ENCODE measurements at regions not wholly inside any gene's neighbourhood (a gene's known extent, or its start where the extent isn't known, plus 50 kb on each side); places are given as distances from the start of the nearest gene placed in this dataset.

GRCh38 chr16:55078153-55078552 is 147.5 kb downstream of the IRX5 start:
- TF ChIP-seq, protein P1, sequence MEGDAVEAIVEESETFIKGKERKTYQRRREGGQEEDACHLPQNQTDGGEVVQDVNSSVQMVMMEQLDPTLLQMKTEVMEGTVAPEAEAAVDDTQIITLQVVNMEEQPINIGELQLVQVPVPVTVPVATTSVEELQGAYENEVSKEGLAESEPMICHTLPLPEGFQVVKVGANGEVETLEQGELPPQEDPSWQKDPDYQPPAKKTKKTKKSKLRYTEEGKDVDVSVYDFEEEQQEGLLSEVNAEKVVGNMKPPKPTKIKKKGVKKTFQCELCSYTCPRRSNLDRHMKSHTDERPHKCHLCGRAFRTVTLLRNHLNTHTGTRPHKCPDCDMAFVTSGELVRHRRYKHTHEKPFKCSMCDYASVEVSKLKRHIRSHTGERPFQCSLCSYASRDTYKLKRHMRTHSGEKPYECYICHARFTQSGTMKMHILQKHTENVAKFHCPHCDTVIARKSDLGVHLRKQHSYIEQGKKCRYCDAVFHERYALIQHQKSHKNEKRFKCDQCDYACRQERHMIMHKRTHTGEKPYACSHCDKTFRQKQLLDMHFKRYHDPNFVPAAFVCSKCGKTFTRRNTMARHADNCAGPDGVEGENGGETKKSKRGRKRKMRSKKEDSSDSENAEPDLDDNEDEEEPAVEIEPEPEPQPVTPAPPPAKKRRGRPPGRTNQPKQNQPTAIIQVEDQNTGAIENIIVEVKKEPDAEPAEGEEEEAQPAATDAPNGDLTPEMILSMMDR (IDR thresholded peaks at IDR 0.05; ENCODE audit: low read depth, low read length), result no peak
- TF ChIP-seq POLR2A (IDR thresholded peaks at IDR 0.05; ENCODE audit: extremely low read depth, insufficient read length) (no peak), MAX (IDR thresholded peaks at IDR 0.05; ENCODE audit: low read depth, low read length) (no peak), MYC (IDR thresholded peaks at IDR 0.05; ENCODE audit: low read depth, low read length) (no peak)

All from NB4 (cell line).